ENCODE measurements at regions not wholly inside any gene's neighbourhood (a gene's known extent, or its start where the extent isn't known, plus 50 kb on each side); places are given as distances from the start of the nearest gene placed in this dataset.

DNA sequence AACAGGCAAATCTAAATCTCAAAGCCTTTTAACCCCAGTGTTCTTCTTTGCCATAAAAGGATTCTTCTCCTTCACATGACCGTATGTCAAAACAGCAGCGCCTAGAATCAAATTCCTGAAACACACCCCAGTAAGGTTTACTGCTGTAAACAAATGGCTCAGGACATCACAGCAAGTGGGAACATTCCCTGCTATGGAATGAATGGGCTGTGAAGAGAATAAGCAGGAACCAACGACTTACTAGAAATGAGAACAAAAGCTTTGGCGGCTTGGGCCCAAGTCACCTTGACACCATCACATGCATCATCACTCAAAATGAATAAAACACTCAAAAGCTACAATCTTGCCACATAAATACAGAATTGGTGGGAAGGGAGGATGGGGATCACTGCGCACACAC, 80.4 kb upstream of the SPATA13 start:
- no peaks in the 10 kb centered on the region for H3K9me3 ChIP-seq (ENCODE audit: control insufficient read depth, low read depth, low read length)
- no peak overlapping the region for H3K4me2 ChIP-seq (ENCODE audit: control insufficient read depth, extremely low read depth, insufficient read depth, low read depth, low read length)
- H3K9me1 ChIP-seq (ENCODE audit: control insufficient read depth, extremely low read depth, insufficient read depth, low read length): no peaks in the 10 kb centered on the region
- dilution Hi-C loops (cut with MboI; ENCODE audit: extremely low pct_ligation_motif_present, low sequenced_read_pairs): no loop called here
- no peak overlapping the region for H3K4me3 ChIP-seq (ENCODE audit: control insufficient read depth in 2 of 3, extremely low read depth in 1 of 3, insufficient read depth in 2 of 3, low read depth in 1 of 3, low read length in 3 of 3)
- H3K79me2 ChIP-seq (ENCODE audit: control insufficient read depth, insufficient read depth, low read length): no peaks in the 10 kb centered on the region
- H3K27ac ChIP-seq (ENCODE audit: control insufficient read depth, insufficient read depth, low read length): no peak overlapping the region
- H2AFZ ChIP-seq (ENCODE audit: control insufficient read depth, low read length): no peak overlapping the region
- no peak for DNase-seq (ENCODE audit: low read depth, low spot score)
- no peak for FAIRE-seq
- TF ChIP-seq EZH2 (IDR thresholded peaks at IDR 0.05; ENCODE audit: low read length) (no peak), CTCF (optimal IDR thresholded peaks at IDR 0.05 in 1 of 3, IDR thresholded peaks at IDR 0.05 in 1 of 3, conservative IDR thresholded peaks at IDR 0.05 in 1 of 3; ENCODE audit: extremely low read depth in 1 of 3, insufficient read depth in 2 of 3, low read length in 3 of 3) (no peak)
- H3K27me3 ChIP-seq (ENCODE audit: control insufficient read depth, extremely low read depth, insufficient read depth, low read length): peaks cover 10% of the 10 kb centered on the region
- H3K4me1 ChIP-seq (ENCODE audit: control insufficient read depth, extremely low read depth, insufficient read depth, low read length): no peaks in the 10 kb centered on the region
- H4K20me1 ChIP-seq (ENCODE audit: control insufficient read depth, extremely low read depth, insufficient read depth, low read length): no peaks in the 10 kb centered on the region
- H3K36me3 ChIP-seq (ENCODE audit: control insufficient read depth in 2 of 2, extremely low read depth in 1 of 2, insufficient read depth in 2 of 2, low read length in 2 of 2): no peaks in the 10 kb centered on the region
- no peak overlapping the region for H3K9ac ChIP-seq (ENCODE audit: control insufficient read depth, extremely low read depth, insufficient read depth, low read length)

GRCh38 chr13:24081387-24081786, 79.1 kb upstream of the SPATA13 start:
- no peak overlapping the region for H3K27ac ChIP-seq (ENCODE audit: control insufficient read depth, insufficient read depth, low read length)
- no peak overlapping the region for H3K4me3 ChIP-seq (ENCODE audit: control insufficient read depth in 2 of 3, extremely low read depth in 1 of 3, insufficient read depth in 2 of 3, low read depth in 1 of 3, low read length in 3 of 3)
- no peaks in the 10 kb centered on the region for H3K36me3 ChIP-seq (ENCODE audit: control insufficient read depth in 2 of 2, extremely low read depth in 1 of 2, insufficient read depth in 2 of 2, low read length in 2 of 2)
- dilution Hi-C loops (cut with MboI; ENCODE audit: extremely low pct_ligation_motif_present, low sequenced_read_pairs): no loop called here
- H3K9me1 ChIP-seq (ENCODE audit: control insufficient read depth, extremely low read depth, insufficient read depth, low read length): no peaks in the 10 kb centered on the region
- H3K79me2 ChIP-seq (ENCODE audit: control insufficient read depth, insufficient read depth, low read length): no peaks in the 10 kb centered on the region
- DNase-seq (ENCODE audit: low read depth, low spot score) (no peak), FAIRE-seq (no peak)
- no peaks in the 10 kb centered on the region for H3K9me3 ChIP-seq (ENCODE audit: control insufficient read depth, low read depth, low read length)
- H3K27me3 ChIP-seq (ENCODE audit: control insufficient read depth, extremely low read depth, insufficient read depth, low read length): peaks cover 8% of the 10 kb centered on the region
- H4K20me1 ChIP-seq (ENCODE audit: control insufficient read depth, extremely low read depth, insufficient read depth, low read length): no peaks in the 10 kb centered on the region
- no peak overlapping the region for H3K4me2 ChIP-seq (ENCODE audit: control insufficient read depth, extremely low read depth, insufficient read depth, low read depth, low read length)
- no peak overlapping the region for H3K9ac ChIP-seq (ENCODE audit: control insufficient read depth, extremely low read depth, insufficient read depth, low read length)
- no peaks in the 10 kb centered on the region for H3K4me1 ChIP-seq (ENCODE audit: control insufficient read depth, extremely low read depth, insufficient read depth, low read length)
- H2AFZ ChIP-seq (ENCODE audit: control insufficient read depth, low read length): no peak overlapping the region
- TF ChIP-seq CTCF (optimal IDR thresholded peaks at IDR 0.05 in 1 of 3, IDR thresholded peaks at IDR 0.05 in 1 of 3, conservative IDR thresholded peaks at IDR 0.05 in 1 of 3; ENCODE audit: extremely low read depth in 1 of 3, insufficient read depth in 2 of 3, low read length in 3 of 3) (no peak), EZH2 (IDR thresholded peaks at IDR 0.05; ENCODE audit: low read length) (no peak)
